ENCODE measurements at regions not wholly inside any gene's neighbourhood (a gene's known extent, or its start where the extent isn't known, plus 50 kb on each side); places are given as distances from the start of the nearest gene placed in this dataset.
A peak's percentile ranks its signal among the peaks of the same experiment; 100 is the strongest.

- H3K4me3 ChIP-seq: no peak overlapping the region
- H3K27ac ChIP-seq: no peak overlapping the region
Observed at GRCh38 chr9:115169003-115169402, 51.0 kb upstream of the TNC start.

- Histone ChIP-seq H3K27ac (peak overlapping the region in 8 of 21 experiments; percentile 1 to 74 (median 32)), H3K4me3 (no peak overlapping the region)
Observed at GRCh38 chr9:115170358-115171073, 52.6 kb upstream of the TNC start.

GRCh38 chr9:115171921-115172388 is 54.0 kb upstream of the TNC start:
- H3K27ac ChIP-seq: no peak overlapping the region
- H3K4me3 ChIP-seq: no peak overlapping the region

GRCh38 chr9:115182264-115182663 is 64.3 kb upstream of the TNC start:
- H3K4me3 ChIP-seq: no peak overlapping the region
- no peak overlapping the region for H3K27ac ChIP-seq

- H3K27ac ChIP-seq: no peak overlapping the region
Observed at GRCh38 chr9:115183436-115183835, 65.5 kb upstream of the TNC start.

DNA sequence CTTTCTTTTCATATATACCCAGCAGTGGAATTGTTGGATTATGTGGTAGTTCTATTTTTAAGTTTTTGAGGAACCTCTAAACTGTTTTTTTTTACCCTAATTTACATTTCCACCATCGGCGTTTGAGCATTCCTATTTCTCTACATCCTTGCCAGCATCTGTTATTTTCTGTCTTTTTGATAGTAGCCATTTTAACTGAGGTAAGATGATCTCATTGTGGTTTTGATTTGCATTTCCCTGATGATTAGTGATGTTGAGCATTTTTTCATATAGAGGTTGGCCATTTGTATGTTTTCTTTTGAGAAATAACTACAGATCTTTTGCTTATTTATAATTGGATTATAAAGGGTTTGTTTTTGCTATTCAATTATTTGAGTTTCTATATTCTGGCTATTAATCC is 71.7 kb upstream of the TNC start:
- H3K4me3 ChIP-seq: no peak overlapping the region
- H3K27ac ChIP-seq: no peak overlapping the region

More at GRCh38 chr9:115183436-115183835, 65.5 kb upstream of the TNC start:
- H3K4me3 ChIP-seq: no peak overlapping the region

GRCh38 chr9:115191667-115192066 is 73.7 kb upstream of the TNC start:
- no peak overlapping the region for H3K27ac ChIP-seq
- H3K4me3 ChIP-seq: no peak overlapping the region

DNA sequence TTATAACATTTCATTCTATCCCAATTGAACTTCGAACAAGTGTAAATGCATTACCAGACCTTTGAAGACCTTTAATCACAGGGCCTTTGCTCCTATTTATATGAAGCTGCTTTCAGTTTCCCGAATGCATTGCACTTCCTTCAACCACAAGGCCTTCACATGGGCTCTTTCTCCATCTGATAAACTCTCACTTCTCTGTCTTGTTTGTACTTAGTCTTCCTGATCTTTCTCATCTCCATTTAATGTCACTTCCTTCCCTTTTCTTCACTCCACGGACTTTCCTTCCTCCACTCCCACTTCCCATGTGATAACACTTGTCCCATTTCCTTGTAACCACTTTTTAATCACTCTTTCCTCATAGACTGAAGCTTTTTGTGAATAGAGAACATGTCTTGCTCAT is 74.3 kb upstream of the TNC start:
- Histone ChIP-seq H3K4me3 (no peak overlapping the region), H3K27ac (peak overlapping the region in 1 of 21 experiments; percentile 23)

DNA sequence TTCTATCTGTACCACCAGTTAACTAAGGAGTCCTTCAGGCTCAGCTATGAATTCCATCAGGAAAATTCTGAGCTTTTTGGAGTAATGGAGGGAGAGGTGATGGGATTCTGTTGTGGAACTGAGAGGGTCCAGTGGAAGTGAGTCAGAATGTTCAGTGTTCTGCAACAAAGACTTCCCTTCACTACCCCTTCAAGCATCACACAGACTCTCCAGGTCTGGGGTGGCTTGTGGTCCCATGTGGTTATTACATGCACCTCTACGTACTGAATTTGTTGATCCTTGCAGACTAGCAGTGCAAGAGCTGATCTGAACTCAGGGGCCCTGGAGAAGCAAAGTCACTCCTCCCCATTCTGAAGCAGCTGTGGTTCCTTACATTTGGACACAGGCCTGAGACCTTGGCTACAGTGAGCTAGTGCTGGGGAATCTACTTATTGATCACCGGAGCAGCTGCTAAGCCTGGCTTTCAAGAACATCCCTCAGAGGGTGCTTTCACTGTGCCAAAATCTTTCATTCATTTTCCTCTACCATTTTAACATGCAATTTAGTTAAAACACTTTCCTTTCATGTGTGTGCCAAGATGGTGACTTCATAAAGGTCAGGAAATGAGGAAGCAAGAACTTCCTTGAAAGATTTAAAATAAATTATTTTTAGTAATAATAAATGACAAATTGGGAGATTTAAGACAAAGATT is 75.0 kb upstream of the TNC start:
- H3K4me3 ChIP-seq: no peak overlapping the region
- peak overlapping the region in 1 of 21 experiments; percentile 23 for H3K27ac ChIP-seq

DNA sequence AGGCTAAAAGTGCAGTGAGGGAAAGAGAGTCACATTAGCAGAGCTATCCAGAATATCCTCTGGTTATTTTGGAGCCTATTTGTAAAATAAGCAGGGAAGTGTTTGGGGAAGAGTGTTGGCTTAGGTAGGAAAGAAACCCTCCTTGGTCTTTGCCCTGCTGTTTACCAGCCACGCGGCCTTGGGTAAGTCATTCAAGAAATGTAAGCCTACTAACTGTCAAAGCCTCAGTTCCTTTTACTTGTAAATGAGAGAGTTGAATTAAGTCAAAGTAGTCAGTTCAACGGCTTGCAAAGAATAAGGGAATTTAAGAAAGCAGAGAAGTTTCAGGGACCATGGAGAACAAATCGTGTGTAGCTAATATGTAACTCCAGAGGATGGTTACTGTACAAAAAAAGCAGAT is 75.8 kb upstream of the TNC start:
- H3K4me3 ChIP-seq: no peak overlapping the region
- peak overlapping the region in 1 of 21 experiments; percentile 11 for H3K27ac ChIP-seq

GRCh38 chr9:115194216-115194615 is 76.3 kb upstream of the TNC start:
- no peak overlapping the region for H3K4me3 ChIP-seq
- H3K27ac ChIP-seq: no peak overlapping the region

GRCh38 chr9:115195912-115196311 is 78.0 kb upstream of the TNC start:
- H3K4me3 ChIP-seq: no peak overlapping the region
- no peak overlapping the region for H3K27ac ChIP-seq

DNA sequence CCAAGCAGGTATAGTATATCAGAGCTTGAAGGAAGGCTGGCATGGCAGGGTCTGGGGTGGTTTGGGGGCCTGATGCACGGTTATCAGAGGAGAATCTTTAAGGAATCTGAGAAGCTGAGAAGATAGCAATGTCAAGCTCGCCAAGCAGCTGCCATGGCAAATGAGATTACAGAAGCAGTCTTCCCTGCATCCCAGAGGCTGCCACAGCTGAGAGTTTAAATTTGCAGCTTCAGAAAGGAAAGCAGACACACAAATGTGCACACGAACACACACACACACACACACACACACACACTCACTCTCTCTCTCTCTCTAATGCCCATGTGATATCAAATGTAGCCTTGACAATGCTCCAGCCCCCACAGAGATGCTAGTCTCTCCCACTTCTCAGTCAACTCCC is 79.0 kb upstream of the TNC start:
- no peak overlapping the region for H3K27ac ChIP-seq

GRCh38 chr9:115198001-115198400 is 80.0 kb upstream of the TNC start:
- Histone ChIP-seq H3K4me3 (no peak overlapping the region), H3K27ac (peak overlapping the region in 1 of 21 experiments; percentile 5)

More for the DNA sequence above, 79.0 kb upstream of the TNC start:
- no peak overlapping the region for H3K4me3 ChIP-seq

DNA sequence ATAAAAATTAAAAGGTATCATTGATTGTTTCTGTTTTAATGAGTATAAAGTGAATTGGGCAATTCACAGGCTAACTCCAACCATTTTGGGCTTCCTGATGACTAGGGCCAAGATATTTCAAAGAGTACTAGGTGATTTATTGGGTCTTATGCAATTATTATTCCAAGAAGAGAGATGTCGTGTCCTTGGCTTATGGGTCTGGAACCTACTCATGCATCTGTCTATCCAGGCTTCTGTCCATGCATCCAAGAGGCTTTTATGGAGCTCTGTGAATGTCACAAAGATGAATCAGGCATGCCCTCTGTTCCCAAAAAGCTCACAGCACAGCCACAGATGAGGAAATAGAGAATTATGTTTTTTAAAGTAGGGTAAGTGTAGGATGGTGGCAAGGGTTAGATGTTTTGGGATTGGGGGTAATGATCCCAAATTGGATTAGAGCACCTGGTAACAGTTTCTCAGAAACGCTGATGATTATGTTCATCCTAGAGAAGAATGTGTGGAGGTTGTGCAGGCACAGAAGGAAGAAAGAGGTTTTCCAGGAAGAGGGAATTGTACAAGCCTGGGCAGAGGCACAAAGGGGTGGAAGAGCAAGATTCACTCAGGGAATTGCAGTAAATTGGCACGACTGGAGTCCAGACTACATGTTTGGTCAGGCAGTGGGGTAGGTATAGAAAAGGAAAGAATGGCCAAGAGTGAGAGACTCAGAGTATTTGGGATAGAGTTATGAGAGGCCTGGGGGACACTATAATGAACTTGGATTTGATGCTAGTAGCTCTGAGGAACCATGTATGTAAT is 83.0 kb upstream of the TNC start:
- peak overlapping the region in 6 of 21 experiments; percentile 8 to 69 (median 24) for H3K27ac ChIP-seq
- no peak overlapping the region for H3K4me3 ChIP-seq

DNA sequence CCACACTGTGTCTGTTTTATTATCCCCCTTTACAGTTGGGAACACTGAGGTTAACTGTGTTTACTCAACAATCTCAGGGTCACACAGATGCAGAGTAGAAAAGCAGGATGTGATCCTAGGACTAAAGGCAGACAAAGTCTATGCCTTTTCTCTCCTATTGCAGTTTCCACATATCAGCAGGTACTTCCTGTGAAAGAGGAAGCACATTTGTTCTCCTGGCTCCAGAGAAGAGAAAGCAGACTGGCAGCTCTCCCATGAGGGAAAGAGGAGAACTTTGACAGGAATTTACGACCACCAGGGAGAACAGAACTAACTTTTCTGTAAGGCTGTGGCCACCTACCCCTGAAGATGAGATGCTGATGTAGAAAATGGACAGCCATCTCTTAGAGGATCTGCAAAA is 84.2 kb upstream of the TNC start:
- peak overlapping the region in 4 of 21 experiments; percentile 13 to 61 (median 46) for H3K27ac ChIP-seq

DNA sequence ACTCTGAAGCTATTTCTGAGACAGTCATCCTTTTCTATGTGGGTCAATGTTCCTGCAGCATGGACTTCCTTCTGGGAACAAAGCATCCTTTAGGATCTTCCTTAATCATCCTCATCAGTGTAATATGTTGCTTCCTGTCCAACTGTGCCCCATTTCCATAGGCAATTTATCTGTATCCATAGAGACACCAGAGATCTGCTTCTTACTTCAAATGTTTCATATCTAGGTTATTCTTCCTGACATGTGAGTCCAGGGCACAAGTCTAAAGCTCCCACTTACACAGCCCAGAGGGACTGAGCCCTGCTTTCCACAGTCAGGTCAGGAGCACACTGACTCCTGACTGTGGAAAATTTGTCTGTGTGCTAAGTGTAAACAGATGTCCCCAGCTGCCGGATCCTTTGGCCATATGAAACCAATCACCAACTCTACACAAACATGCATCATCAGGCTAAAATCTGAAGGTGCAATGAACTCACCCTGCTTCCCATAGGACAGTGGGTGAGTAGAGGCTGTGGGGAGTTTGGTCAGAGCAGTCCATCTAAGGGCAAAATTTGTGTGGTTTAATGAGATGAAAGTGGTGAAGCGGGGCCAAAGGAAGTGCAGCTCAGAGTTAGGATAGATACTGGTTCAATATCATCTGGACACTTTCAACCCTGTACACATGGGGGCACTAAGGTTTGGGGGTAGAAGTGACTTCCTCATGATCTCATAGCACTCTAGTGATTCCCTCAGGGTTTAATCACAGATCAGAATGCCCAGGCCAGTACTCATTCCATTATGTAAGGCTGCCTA is 85.2 kb upstream of the TNC start:
- Histone ChIP-seq H3K27ac (peak overlapping the region in 8 of 21 experiments; percentile 2 to 61 (median 38)), H3K4me3 (no peak overlapping the region)

More for the DNA sequence above, 84.2 kb upstream of the TNC start:
- H3K4me3 ChIP-seq: no peak overlapping the region

DNA sequence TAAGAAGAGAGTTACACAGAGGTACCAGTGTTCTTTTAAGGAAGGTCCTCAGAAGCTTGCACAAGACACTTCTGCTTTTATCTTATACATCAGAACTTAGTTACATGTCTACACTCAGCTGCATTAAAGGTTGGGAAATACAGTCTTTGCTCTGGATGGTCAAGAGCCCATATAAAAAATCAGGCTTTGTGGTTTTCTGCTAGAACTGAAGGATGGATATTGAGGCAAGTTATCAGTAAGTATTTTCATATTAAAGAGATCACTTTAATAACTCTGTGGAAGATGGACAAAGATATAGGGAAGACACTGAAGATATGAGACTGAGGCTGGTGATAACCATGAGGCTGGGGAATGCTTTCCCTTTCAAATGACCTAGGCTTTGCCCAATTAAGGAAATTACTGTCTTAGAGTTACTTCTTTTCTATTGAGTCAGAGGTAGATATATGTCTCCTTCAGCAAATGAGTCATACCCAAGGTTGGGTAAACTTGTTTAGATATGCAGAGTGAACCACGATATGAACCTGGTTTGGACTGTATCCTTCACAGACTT is 87.0 kb upstream of the TNC start:
- H3K27ac ChIP-seq: peak overlapping the region in 4 of 21 experiments; percentile 2 to 44 (median 20)

More for the DNA sequence above, 87.0 kb upstream of the TNC start:
- no peak overlapping the region for H3K4me3 ChIP-seq
